IPS-20b (cell line): ENCODE measurements at regions not wholly inside any gene's neighbourhood (a gene's known extent, or its start where the extent isn't known, plus 50 kb on each side); places are given as distances from the start of the nearest gene placed in this dataset.

Experiments used
- H3K27ac ChIP-seq: one replicate; pipeline ENCODE4 v1.5.1; 2013; ENCODE audit warnings: low read length
- H3K27me3 ChIP-seq: 2 replicates; pipeline ENCODE4 v1.6.1; 2013; ENCODE audit warnings: mild to moderate bottlenecking, low read length, inconsistent platforms; ENCODE audit not compliant: insufficient read depth
- H3K36me3 ChIP-seq: 2 replicates; pipeline ENCODE4 v1.6.1; 2013; ENCODE audit warnings: low read depth, mild to moderate bottlenecking, inconsistent platforms, low read length, moderate library complexity; ENCODE audit not compliant: insufficient read depth
- H3K4me1 ChIP-seq: 2 replicates; pipeline ENCODE4 v1.6.1; 2013; ENCODE audit warnings: mild to moderate bottlenecking, control low read depth, inconsistent platforms, low read length, moderate library complexity; ENCODE audit not compliant: insufficient read depth
- H3K4me3 ChIP-seq: 2 replicates; pipeline ENCODE4 v1.5.1; 2013; ENCODE audit warnings: mild to moderate bottlenecking, low read length, inconsistent platforms
- H3K9ac ChIP-seq: 2 replicates; pipeline ENCODE4 v1.6.1; 2013; ENCODE audit warnings: low read depth, mild to moderate bottlenecking, inconsistent platforms, low read length, moderate library complexity
- H3K9me3 ChIP-seq: 2 replicates; pipeline ENCODE4 v1.6.1; 2013; ENCODE audit warnings: mild to moderate bottlenecking, low read depth, low read length, inconsistent platforms; ENCODE audit not compliant: insufficient read depth

GRCh38 chr16:50933262-50933661 is 191.4 kb downstream of the CYLD start:
- Histone ChIP-seq H3K27ac (no peak overlapping the region), H3K27me3 (no peaks in the 10 kb centered on the region), H3K4me1 (no peaks in the 10 kb centered on the region), H3K4me3 (no peak overlapping the region), H3K9ac (no peak overlapping the region), H3K36me3 (no peaks in the 10 kb centered on the region), H3K9me3 (no peaks in the 10 kb centered on the region)

- no peak overlapping the region for H3K27ac ChIP-seq
- H3K9me3 ChIP-seq = no peaks in the 10 kb centered on the region
- no peak overlapping the region for H3K9ac ChIP-seq
- no peaks in the 10 kb centered on the region for H3K36me3 ChIP-seq
- no peak overlapping the region for H3K4me3 ChIP-seq
- no peaks in the 10 kb centered on the region for H3K4me1 ChIP-seq
- H3K27me3 ChIP-seq = no peaks in the 10 kb centered on the region
Observed at GRCh38 chr16:50932348-50932935, 190.6 kb downstream of the CYLD start.

GRCh38 chr16:50928065-50928464 is 186.2 kb downstream of the CYLD start:
- Histone ChIP-seq H3K27me3 (no peaks in the 10 kb centered on the region), H3K4me1 (no peaks in the 10 kb centered on the region), H3K9me3 (no peaks in the 10 kb centered on the region), H3K4me3 (no peak overlapping the region), H3K36me3 (no peaks in the 10 kb centered on the region), H3K9ac (no peak overlapping the region), H3K27ac (no peak overlapping the region)

GRCh38 chr16:50925758-50926357 is 184.0 kb downstream of the CYLD start:
- Histone ChIP-seq H3K27ac (no peak overlapping the region), H3K9ac (no peak overlapping the region), H3K4me1 (no peaks in the 10 kb centered on the region), H3K4me3 (no peak overlapping the region), H3K27me3 (no peaks in the 10 kb centered on the region), H3K9me3 (no peaks in the 10 kb centered on the region), H3K36me3 (no peaks in the 10 kb centered on the region)

- no peaks in the 10 kb centered on the region for H3K36me3 ChIP-seq
- no peak overlapping the region for H3K27ac ChIP-seq
- no peaks in the 10 kb centered on the region for H3K9me3 ChIP-seq
- H3K4me1 ChIP-seq = no peaks in the 10 kb centered on the region
- H3K9ac ChIP-seq = no peak overlapping the region
- H3K4me3 ChIP-seq = no peak overlapping the region
- H3K27me3 ChIP-seq = no peaks in the 10 kb centered on the region
Observed at GRCh38 chr16:50924759-50925545, 183.1 kb downstream of the CYLD start.

GRCh38 chr16:50917950-50918703 is 176.2 kb downstream of the CYLD start:
- Histone ChIP-seq H3K4me1 (no peaks in the 10 kb centered on the region), H3K9ac (no peak overlapping the region), H3K4me3 (no peak overlapping the region)

GRCh38 chr16:50916040-50916439 is 174.2 kb downstream of the CYLD start:
- H3K36me3 ChIP-seq = no peaks in the 10 kb centered on the region
- no peak overlapping the region for H3K27ac ChIP-seq
- H3K27me3 ChIP-seq = no peaks in the 10 kb centered on the region
- H3K4me1 ChIP-seq = no peaks in the 10 kb centered on the region
- no peaks in the 10 kb centered on the region for H3K9me3 ChIP-seq
- H3K4me3 ChIP-seq = no peak overlapping the region
- no peak overlapping the region for H3K9ac ChIP-seq

More at GRCh38 chr16:50917950-50918703, 176.2 kb downstream of the CYLD start:
- H3K27me3 ChIP-seq = no peaks in the 10 kb centered on the region
- no peaks in the 10 kb centered on the region for H3K9me3 ChIP-seq
- H3K27ac ChIP-seq = no peak overlapping the region
- H3K36me3 ChIP-seq = no peaks in the 10 kb centered on the region

GRCh38 chr16:50915120-50915519 is 173.2 kb downstream of the CYLD start:
- Histone ChIP-seq H3K27me3 (no peaks in the 10 kb centered on the region; the same call in 1 of the 2 replicates), H3K4me1 (no peaks in the 10 kb centered on the region), H3K27ac (no peak overlapping the region), H3K9ac (no peak overlapping the region), H3K9me3 (no peaks in the 10 kb centered on the region), H3K36me3 (no peaks in the 10 kb centered on the region), H3K4me3 (no peak overlapping the region)

- no peak overlapping the region for H3K4me3 ChIP-seq
- no peak overlapping the region for H3K9ac ChIP-seq
- H3K4me1 ChIP-seq = no peaks in the 10 kb centered on the region
- H3K27ac ChIP-seq = no peak overlapping the region
- no peaks in the 10 kb centered on the region for H3K9me3 ChIP-seq
- no peaks in the 10 kb centered on the region for H3K36me3 ChIP-seq
- H3K27me3 ChIP-seq = no peaks in the 10 kb centered on the region; the same call in 1 of the 2 replicates
Observed at GRCh38 chr16:50910736-50911100, 168.8 kb downstream of the CYLD start.

- no peak overlapping the region for H3K4me3 ChIP-seq
- H3K4me1 ChIP-seq = no peaks in the 10 kb centered on the region
- no peak overlapping the region for H3K27ac ChIP-seq
- no peaks in the 10 kb centered on the region for H3K9me3 ChIP-seq
- no peaks in the 10 kb centered on the region for H3K36me3 ChIP-seq
- H3K27me3 ChIP-seq = no peaks in the 10 kb centered on the region; the same call in 1 of the 2 replicates
- H3K9ac ChIP-seq = no peak overlapping the region
Observed at GRCh38 chr16:50909831-50910735, 168.2 kb downstream of the CYLD start.

- Histone ChIP-seq H3K36me3 (no peaks in the 10 kb centered on the region), H3K9ac (no peak overlapping the region), H3K27ac (no peak overlapping the region), H3K27me3 (no peaks in the 10 kb centered on the region; the same call in 1 of the 2 replicates), H3K9me3 (no peaks in the 10 kb centered on the region), H3K4me1 (no peaks in the 10 kb centered on the region), H3K4me3 (no peak overlapping the region)
Observed at GRCh38 chr16:50908468-50908867, 166.6 kb downstream of the CYLD start.
